HepG2 (cell line): ENCODE measurements at regions not wholly inside any gene's neighbourhood (a gene's known extent, or its start where the extent isn't known, plus 50 kb on each side); places are given as distances from the start of the nearest gene placed in this dataset.

ENCODE experiments used
- ADNP ChIP-seq: sonication (generic); formaldehyde crosslinking; IDR thresholded peaks from 2 replicates; pipeline ENCODE4 v1.4.0; 2020; ENCODE audit warnings: missing genetic modification reagents
- BCL6 ChIP-seq: IDR thresholded peaks from 2 replicates; pipeline ENCODE4 v1.6.1; 2016; ENCODE audit warnings: missing genetic modification reagents, missing compliant biosample characterization
- FOXK1 ChIP-seq: sonication (generic); formaldehyde crosslinking; IDR thresholded peaks from 2 replicates; pipeline ENCODE4 v1.4.0; 2020; ENCODE audit warnings: low read depth, missing genetic modification reagents, borderline replicate concordance
- FOXO1 ChIP-seq: sonication (generic); formaldehyde crosslinking; IDR thresholded peaks from 2 replicates; pipeline ENCODE4 v1.4.0; 2020; ENCODE audit warnings: missing genetic modification reagents
- HMGXB4 ChIP-seq, 2 experiments: sonication (generic) in 1 of 2; formaldehyde crosslinking in 1 of 2; IDR thresholded peaks; 2 replicates each; pipeline versions ENCODE4 v1.4.0 to v1.6.1; 2018 to 2020; ENCODE audit warnings: missing genetic modification reagents in 2 of 2, borderline replicate concordance in 1 of 2, low read depth in 1 of 2, mild to moderate bottlenecking in 1 of 2, missing biosample characterization in 1 of 2
- IRF9 ChIP-seq: sonication (generic); formaldehyde crosslinking; IDR thresholded peaks from 2 replicates; pipeline ENCODE4 v1.8.0; 2022; ENCODE audit warnings: missing genetic modification reagents, mild to moderate bottlenecking, borderline replicate concordance
- KAT8 ChIP-seq: IDR thresholded peaks from 2 replicates; pipeline ENCODE4 v1.6.1; 2016; ENCODE audit warnings: missing genetic modification reagents, missing compliant biosample characterization
- KDM2A ChIP-seq: sonication (generic); formaldehyde crosslinking; IDR thresholded peaks from 2 replicates; pipeline ENCODE4 v1.4.0; 2020; ENCODE audit warnings: low read depth, missing genetic modification reagents, borderline replicate concordance
- MATR3 ChIP-seq: sonication (generic); formaldehyde crosslinking; IDR thresholded peaks from 2 replicates; pipeline ENCODE4 v1.4.0; 2020; ENCODE audit warnings: missing genetic modification reagents
- MTF2 ChIP-seq: sonication (generic); formaldehyde crosslinking; IDR thresholded peaks from 2 replicates; pipeline ENCODE4 v1.5.0; 2020; ENCODE audit warnings: missing genetic modification reagents, borderline replicate concordance
- NFKB2 ChIP-seq: sonication (generic); formaldehyde crosslinking; IDR thresholded peaks from 2 replicates; pipeline ENCODE4 v1.4.0; 2020; ENCODE audit warnings: missing genetic modification reagents, borderline replicate concordance
- RAD21 ChIP-seq: fragments of 450-650 bp; formaldehyde crosslinking; IDR thresholded peaks from 2 replicates; pipeline ENCODE4 v1.5.0; 2020; ENCODE audit warnings: mild to moderate bottlenecking
- RFXANK ChIP-seq: IDR thresholded peaks from 2 replicates; pipeline ENCODE4 v1.6.1; 2016
- TFAP4 ChIP-seq: sonication (generic); IDR thresholded peaks from 2 replicates; pipeline ENCODE4 v1.6.1; 2016; ENCODE audit warnings: low read depth, borderline replicate concordance
- ZBED4 ChIP-seq: sonication (generic); formaldehyde crosslinking; IDR thresholded peaks from 2 replicates; pipeline ENCODE4 v1.4.0; 2020; ENCODE audit warnings: missing genetic modification reagents, borderline replicate concordance
- ZNF253 ChIP-seq: sonication (generic); formaldehyde crosslinking; IDR thresholded peaks from 2 replicates; pipeline ENCODE4 v1.8.0; 2022; ENCODE audit warnings: mild to moderate bottlenecking, missing genetic modification reagents, borderline replicate concordance
- ZNF292 ChIP-seq: sonication (generic); formaldehyde crosslinking; IDR thresholded peaks from 2 replicates; pipeline ENCODE4 v1.8.1; 2022; ENCODE audit warnings: mild to moderate bottlenecking, low read depth, missing genetic modification reagents, borderline replicate concordance
- ZNF512B ChIP-seq: sonication (generic); formaldehyde crosslinking; IDR thresholded peaks from 2 replicates; pipeline ENCODE4 v1.5.1; 2020; ENCODE audit warnings: missing genetic modification reagents, mild to moderate bottlenecking, borderline replicate concordance
- ZNF768 ChIP-seq: sonication (generic); formaldehyde crosslinking; IDR thresholded peaks from 2 replicates; pipeline ENCODE4 v1.4.0; 2020; ENCODE audit warnings: missing genetic modification reagents

GRCh38 chr1:47710329-47711071 is 272.7 kb downstream of the FOXD2 start (continued):
- TF ChIP-seq ZNF253 (CRISPR knock-in tag) (no peak), TFAP4 (no peak), ZNF512B (CRISPR knock-in tag) (peak; percentile 72; the same call in 1 of the 2 replicates), ZNF768 (CRISPR knock-in tag) (peak; percentile 99), HMGXB4 (CRISPR knock-in tag; IDR thresholded peaks at IDR 0.05; ENCODE audit: borderline replicate concordance in 1 of 2, low read depth in 1 of 2) (peak in 1 of 2 experiments; percentile 54; a peak in 1 of 4 replicates), FOXK1 (CRISPR knock-in tag) (no peak), FOXO1 (CRISPR knock-in tag) (no peak), IRF9 (CRISPR knock-in tag) (no peak), ADNP (CRISPR knock-in tag) (peak; percentile 58; the same call in 1 of the 2 replicates), KAT8 (no peak), NFKB2 (peak; percentile 29; the same call in 1 of the 2 replicates), ZBED4 (CRISPR knock-in tag) (0 out of 2 replicates have a peak, but pooled peaks have one; percentile 41), MATR3 (CRISPR knock-in tag) (no peak), MTF2 (CRISPR knock-in tag) (peak; percentile 8; the same call in 1 of the 2 replicates), ZNF292 (CRISPR knock-in tag) (no peak), RFXANK (CRISPR knock-in tag) (no peak), BCL6 (CRISPR knock-in tag) (peak; percentile 12; the same call in 1 of the 2 replicates), RAD21 (CRISPR knock-in tag) (peak; percentile 94), KDM2A (CRISPR knock-in tag) (peak; percentile 77)
